ENCODE measurements at regions not wholly inside any gene's neighbourhood (a gene's known extent, or its start where the extent isn't known, plus 50 kb on each side); places are given as distances from the start of the nearest gene placed in this dataset.

GRCh38 chr2:116733699-116734098 lies 1080.8 kb upstream of the DDX18 start:
- H2AK5ac ChIP-seq (ENCODE audit: low read depth, low read length) = no peak overlapping the region
- no peak overlapping the region for H3K27ac ChIP-seq (ENCODE audit: low read depth, low read length)
- ChIA-PET CTCF (ENCODE audit: partially characterized antibody) (no interaction called here), POLR2A (ENCODE audit: partially characterized antibody) (no interaction called here)
- H2BK12ac ChIP-seq (ENCODE audit: low read depth, low read length) = no peak overlapping the region
- no peak overlapping the region for H2BK5ac ChIP-seq (ENCODE audit: low read depth, low read length)
- H3K4me3 ChIP-seq (ENCODE audit: extremely low read depth in 1 of 4, insufficient read depth in 2 of 4, low read depth in 3 of 4, low read length in 4 of 4) = no peak overlapping the region
- no peaks in the 10 kb centered on the region for H4K20me1 ChIP-seq (replicated peaks in 1 of 2; ENCODE audit: control insufficient read depth in 1 of 2, insufficient read depth in 2 of 2, low read length in 2 of 2)
- H3K56ac ChIP-seq (replicated peaks; ENCODE audit: insufficient read length, low read depth, low read length) = no peak overlapping the region
- H4K91ac ChIP-seq (replicated peaks; ENCODE audit: insufficient read length, low read length) = no peak overlapping the region
- H3K9me3 ChIP-seq (ENCODE audit: insufficient read depth in 2 of 2, low read depth in 1 of 2, low read length in 1 of 2) = no peaks in the 10 kb centered on the region
- no peak overlapping the region for H2BK120ac ChIP-seq (replicated peaks; ENCODE audit: low read depth, low read length)
- H3K4me1 ChIP-seq (replicated peaks in 1 of 4; ENCODE audit: control insufficient read depth in 3 of 4, insufficient read depth in 4 of 4, low read length in 3 of 4) = no peaks in the 10 kb centered on the region
- no peaks in the 10 kb centered on the region for H3K23me2 ChIP-seq (ENCODE audit: low read depth, low read length)
- H3K79me2 ChIP-seq (ENCODE audit: control insufficient read depth in 1 of 2, insufficient read depth in 2 of 2, low read length in 2 of 2) = no peaks in the 10 kb centered on the region
- no peak for FAIRE-seq
- DNase-seq (ENCODE audit: low read depth in 1 of 2, low spot score in 2 of 2) = no peak
- H3K14ac ChIP-seq (ENCODE audit: insufficient read length) = no peak overlapping the region
- no peak for TF ChIP-seq TBP (IDR thresholded peaks at IDR 0.05; ENCODE audit: low read depth, low read length)
- no peak overlapping the region for H3K4ac ChIP-seq (replicated peaks; ENCODE audit: insufficient read length, low read depth, low read length)
- H3K18ac ChIP-seq (ENCODE audit: extremely low read depth, low read length) = no peak overlapping the region
- H2BK15ac ChIP-seq (ENCODE audit: low read length) = no peak overlapping the region
- no peak overlapping the region for H4K8ac ChIP-seq (ENCODE audit: extremely low read depth, insufficient read depth, low read length)
- 98% methylated on average over 3 of the region's 3 CpGs; no CpG with 5 or more reads in 1 of the 2 experiments for WGBS, 2 experiments (ENCODE audit: extremely low coverage in 1 of 2, insufficient coverage in 1 of 2, insufficient read length in 1 of 2, insufficient replicate concordance in 2 of 2, low coverage in 1 of 2, low lambda C conversion rate in 2 of 2, missing lambda C conversion rate in 1 of 2)
- H4K5ac ChIP-seq (ENCODE audit: insufficient read length, low read depth, low read length) = no peak overlapping the region
- H2BK20ac ChIP-seq (ENCODE audit: low read length) = no peak overlapping the region
- no peak overlapping the region for H3K4me2 ChIP-seq (ENCODE audit: insufficient read depth in 1 of 2, low read depth in 2 of 2, low read length in 2 of 2)
- no peak overlapping the region for H3K23ac ChIP-seq (ENCODE audit: insufficient read length)
- H3K9ac ChIP-seq (replicated peaks in 1 of 4; ENCODE audit: extremely low read depth in 1 of 4, low read depth in 3 of 4, low read length in 3 of 4) = no peak overlapping the region
- no peaks in the 10 kb centered on the region for H3K79me1 ChIP-seq (ENCODE audit: low read depth, low read length)
- no peaks in the 10 kb centered on the region for H3K27me3 ChIP-seq (replicated peaks in 1 of 4; ENCODE audit: control insufficient read depth in 3 of 4, extremely low read depth in 1 of 4, insufficient read depth in 3 of 4, low read length in 3 of 4)
- H3K36me3 ChIP-seq (ENCODE audit: control insufficient read depth in 2 of 4, insufficient read depth in 4 of 4, low read length in 3 of 4) = no peaks in the 10 kb centered on the region
- H2AFZ ChIP-seq (ENCODE audit: low read length) = no peak overlapping the region
